COLO829 (cell line): ENCODE measurements at regions not wholly inside any gene's neighbourhood (a gene's known extent, or its start where the extent isn't known, plus 50 kb on each side); places are given as distances from the start of the nearest gene placed in this dataset.
"Not testable (repeated sequence)": the region's sequence is repeated elsewhere in the genome, so short reads cannot be mapped to it uniquely, and the experiment has no call there.

Experiments used
- DNase-seq: peaks from one replicate; pipeline ENCODE4 v3.0.0; 2012; ENCODE audit warnings: low spot score

DNA sequence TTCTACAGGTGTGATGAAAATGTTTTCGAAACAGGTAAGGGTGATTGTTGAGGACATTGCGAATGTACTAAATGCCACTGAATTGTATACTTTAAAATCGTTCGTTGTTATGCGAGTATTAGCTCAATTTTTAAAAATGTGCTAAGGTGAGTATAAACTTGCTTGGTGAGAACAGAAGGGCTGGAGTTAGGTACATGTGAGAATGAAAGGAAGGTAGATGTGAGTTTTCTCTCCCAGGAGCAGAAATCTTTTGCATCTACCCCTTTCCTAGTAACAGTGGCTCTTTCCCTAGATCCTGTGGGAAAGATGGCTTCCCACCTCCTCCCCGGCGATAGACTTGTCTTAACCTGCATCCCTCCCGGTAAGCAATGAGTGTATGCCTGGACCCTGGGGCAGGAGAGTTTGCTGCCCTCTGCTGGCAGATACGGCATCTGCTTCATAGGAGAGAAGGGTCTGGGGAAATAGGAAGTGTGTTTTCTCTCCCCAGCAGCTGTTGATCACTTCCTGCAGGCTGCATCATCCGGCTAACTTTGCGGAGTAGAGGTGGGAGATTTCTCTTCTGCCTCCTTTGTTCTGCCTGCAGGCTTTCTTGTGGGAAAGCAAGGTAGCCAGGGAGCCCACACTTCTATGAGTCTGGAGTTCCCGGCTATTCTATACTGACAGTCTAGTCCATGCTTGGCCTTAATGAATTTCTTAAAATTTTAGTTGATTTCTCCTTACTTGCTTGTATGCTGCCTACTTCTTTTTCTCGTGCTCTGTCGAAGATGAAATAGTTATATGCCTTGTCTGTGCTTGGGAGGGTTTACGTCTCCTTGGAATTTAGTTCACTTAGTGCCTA lies 373.3 kb upstream of the SEMA6A start:
- DNase-seq, result peak; percentile 41

DNA sequence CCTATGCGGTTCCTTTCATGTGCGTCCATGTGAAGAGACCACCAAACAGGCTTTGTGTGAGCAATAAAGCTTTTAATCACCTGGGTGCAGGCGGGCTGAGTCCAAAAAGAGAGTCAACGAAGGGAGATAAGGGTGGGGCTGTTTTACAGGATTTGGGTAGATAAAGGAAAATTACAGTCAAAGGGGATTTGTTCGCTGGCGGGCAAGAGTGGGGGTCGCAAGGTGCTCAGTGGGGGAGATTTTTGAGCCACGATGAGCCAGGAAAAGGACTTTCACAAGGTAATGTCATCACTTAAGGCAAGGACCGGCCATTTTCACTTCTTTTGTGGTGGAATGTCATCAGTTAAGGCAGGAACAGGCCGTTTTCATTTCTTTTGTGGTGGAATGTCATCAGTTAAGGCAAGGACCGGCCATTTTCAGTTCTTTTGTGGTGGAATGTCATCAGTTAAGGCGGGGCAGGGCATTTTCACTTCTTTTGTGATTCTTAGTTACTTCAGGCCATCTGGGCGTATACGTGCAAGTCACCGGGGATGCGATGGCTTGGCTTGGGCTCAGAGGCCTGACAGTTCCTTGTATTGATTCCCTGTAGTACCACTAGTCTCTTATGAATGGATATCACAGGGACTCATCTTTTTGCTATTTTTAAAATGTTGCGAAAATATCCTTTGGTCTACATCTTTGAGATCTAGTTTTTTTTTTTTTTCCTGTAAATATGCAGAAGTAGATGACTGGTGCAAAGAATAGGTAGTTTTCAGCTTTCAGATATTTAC lies 371.2 kb upstream of the SEMA6A start:
- not testable (repeated sequence) for DNase-seq

DNA sequence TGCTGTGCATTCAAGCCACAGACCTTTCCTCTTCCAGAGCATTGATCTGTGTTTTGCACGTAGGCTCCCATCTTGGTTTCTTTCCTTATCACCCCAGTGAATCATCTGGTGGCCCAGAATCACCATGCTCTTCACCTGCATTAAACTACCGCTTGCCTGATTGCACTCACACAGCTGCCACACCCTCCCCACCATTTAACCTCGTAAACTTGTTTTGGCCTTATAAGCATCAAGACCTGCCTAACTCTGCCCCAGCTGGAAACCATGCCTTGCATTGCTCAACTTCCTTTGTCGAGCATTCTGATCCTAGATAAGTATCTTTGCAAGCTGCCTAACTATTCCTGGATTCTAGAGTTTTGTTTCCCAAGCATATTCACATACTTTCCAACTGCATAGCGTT lies 369.6 kb upstream of the SEMA6A start:
- DNase-seq, result no peak

DNA sequence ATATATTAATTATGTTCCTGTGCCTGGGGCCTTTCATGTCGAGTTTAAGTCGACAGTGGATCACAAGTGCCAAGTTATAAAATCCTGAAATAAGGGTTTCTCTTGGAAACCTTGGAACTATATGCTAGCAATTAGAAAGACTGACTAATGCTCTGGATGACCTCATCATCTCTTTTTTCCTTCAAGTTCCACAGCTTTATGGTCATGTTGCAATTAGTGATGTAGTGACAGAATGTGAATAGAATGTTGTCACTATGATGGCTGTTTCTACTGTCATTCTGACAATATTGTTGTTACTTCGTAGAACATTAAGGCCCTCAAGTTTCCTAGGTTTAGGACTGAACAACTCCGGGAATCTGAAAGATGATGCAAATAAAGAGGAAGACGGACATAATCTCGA lies 368.0 kb upstream of the SEMA6A start:
- DNase-seq, result peak; percentile 15

DNA sequence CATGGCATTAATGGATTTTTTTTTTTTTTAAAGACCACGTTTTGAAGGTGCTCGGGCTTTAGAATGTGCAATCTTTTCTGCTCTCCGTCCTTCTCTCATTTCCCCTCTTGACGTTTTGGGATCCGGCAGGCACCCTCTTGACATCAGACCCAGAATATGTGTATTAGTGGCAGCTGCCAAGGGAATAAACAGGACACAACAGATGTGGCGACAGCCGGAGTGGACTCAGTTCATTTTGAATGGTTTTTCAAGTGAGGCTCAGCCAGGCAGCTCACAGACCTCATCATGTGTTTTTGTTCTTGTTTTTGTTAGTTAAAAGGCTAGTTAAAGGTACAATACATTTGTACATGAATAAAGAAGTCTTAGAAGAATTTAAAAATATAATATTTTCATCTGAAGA lies 365.0 kb upstream of the SEMA6A start:
- no peak for DNase-seq

DNA sequence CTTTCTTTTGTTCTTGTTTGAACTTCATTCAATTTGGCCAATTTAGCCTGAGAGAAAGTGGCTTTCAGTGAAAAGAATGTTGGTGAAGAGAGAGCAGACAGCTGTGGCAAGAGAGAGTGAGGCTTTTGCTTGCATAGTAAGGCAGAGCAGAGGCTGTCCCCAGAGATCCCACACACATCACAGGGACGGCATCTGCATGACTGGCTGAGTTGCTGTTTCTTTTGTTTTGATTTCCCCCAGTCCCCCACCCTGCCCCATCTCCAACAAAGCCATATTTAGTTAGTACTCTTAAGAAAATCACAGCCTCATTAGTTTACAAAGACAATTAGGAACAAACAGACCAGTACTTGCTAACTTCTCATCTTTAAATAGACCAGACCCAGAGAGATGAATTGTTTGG lies 363.9 kb upstream of the SEMA6A start:
- no peak for DNase-seq

DNA sequence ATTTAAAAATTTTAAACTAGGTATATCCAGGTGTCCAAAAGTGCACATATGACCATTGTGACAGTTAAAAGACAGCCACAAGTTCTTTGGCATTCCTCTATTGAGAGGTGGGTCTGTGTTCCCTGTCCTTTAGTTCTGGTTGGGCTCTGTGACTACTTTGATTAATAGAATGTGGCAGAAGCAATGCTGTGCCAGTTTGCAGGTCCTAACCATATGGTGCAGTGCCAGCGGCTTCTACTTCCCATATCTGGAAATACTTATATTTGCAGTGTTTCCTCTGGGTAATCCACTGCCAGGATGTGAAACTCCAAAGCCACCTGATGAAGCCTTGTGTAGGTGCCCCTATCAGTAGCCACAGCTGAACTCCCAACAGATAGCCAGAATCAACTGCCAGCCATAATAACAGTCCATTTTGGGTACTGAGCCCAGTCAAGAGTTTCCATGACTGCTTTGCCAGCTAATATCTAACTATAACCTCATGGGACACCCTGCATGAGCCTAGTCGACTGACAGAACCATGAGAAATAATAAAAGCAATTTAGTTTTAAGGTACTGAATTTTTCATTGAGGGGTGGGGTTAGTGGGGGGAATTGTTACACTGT lies 361.0 kb upstream of the SEMA6A start:
- no peak for DNase-seq

DNA sequence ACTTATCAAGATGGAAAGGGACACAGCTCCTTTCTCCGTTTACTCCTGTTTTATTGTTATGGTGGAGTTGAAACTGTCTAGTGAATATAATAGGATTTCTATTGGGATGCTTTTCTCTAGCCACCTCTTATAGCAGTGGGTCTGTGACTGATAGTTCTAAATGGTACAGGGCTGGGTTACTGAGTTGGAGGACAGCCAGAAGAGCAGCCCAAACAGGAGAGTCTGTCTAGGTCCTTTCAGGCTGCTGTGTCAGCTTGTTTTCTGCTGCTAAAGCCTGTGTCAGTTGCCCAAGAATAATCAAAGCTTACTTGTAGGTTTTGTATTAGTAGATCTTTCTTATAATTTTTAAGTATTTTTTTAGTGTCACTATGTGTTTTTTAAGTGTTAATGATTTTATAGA lies 356.0 kb upstream of the SEMA6A start:
- DNase-seq, result no peak

DNA sequence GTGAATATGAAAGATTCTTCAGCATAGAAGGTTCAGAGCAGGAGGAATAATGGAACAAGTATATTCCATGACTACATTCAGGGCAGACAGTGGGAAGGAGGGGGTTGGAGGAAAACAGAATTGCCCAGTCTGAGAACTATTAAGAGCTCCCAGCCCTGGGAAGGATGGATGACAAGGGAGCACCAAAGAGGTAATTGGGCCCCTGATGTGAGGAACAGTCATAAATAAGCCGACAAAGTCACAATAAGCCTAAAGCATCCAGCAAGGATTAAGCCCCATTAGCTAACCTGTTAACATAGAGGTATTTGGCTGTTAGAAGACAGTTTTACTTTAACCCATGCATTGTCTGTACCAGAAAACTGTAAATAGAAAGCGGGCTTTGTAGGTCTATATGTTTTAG lies 348.7 kb upstream of the SEMA6A start:
- no peak for DNase-seq

DNA sequence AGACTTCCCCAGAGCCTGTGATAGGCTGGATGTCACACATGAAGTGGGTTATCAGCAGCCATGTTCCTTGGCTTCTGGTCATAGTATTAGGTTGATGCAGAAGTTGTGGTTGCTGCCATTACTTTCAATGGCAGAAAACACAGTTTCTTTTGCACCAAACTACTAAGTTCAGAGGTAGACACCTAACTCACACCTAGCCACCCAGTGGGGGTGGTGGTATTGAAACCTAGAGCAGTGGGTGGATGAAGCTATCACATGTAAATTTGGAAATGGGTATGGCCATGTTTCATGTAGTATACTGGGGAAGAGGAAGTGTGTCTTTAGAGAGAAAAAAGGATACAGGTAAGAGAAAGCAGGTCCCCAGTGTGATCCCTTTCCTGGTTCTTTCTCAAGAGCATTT lies 347.9 kb upstream of the SEMA6A start:
- DNase-seq, result no peak

DNA sequence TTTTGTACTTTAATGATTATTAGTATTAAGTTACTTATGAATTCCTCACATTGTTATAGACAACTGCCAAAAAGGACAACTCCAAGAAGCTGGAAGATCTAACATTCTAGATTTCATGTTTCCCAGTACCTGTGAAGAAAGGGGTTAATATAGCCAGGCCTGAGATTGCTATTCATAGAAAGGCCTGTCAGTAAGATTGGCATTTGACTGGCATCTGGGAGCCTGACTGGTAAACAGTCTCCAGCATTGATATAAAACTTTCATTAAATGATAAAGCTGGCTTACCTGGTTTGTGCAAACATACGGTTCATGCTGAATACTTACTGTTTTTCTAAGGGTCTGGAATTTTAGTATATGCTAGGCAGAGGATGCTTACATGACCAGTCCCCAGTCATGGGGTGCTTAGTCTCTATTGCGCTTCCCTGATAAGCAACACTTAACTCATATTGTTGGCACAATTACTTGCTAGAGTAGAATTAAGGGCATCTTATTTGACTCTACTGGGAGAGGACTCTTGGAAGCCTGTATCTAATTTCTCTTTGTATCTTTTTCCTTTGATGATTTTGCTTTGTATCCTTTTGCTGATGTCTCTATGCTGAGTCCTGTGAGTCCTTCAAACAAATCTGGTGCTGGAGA lies 340.4 kb upstream of the SEMA6A start:
- DNase-seq, result no peak

DNA sequence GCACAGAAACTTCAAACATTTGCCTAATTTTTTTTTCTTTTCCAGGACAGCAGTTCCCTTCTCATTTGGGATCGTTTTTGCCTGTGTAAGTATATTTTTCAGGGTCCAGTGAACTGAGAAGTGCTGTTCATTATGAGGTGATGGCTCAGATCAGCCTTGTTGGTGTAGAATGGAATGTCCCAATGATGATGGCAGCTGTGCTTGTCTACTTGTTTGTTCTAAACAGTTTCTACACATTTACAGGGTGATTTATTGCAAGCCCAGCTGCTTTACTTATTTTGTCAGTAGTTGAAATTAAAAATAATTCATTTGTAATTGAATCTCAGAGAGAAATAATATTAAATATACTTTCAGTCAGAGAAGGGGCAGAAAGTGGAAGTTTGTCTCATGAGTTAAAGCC lies 337.6 kb upstream of the SEMA6A start:
- no peak for DNase-seq

DNA sequence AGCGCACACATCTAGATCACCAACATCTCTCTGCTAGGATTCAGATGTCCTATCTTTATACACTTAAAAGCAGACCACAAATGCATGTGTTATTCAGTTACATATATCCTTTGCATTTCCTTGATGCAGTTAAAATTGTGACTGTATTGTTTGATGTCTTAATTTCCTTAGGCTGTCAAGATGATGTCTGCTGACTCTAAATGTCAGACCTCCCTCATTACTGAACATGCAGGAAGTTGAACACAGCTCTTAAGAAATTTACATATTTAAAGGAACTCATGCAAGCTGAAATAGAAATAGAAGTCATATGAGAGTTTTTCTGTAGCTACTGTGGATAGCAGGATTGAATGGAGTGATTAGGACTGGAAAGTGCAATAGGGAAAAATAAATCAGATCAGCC lies 336.5 kb upstream of the SEMA6A start:
- DNase-seq, result no peak

DNA sequence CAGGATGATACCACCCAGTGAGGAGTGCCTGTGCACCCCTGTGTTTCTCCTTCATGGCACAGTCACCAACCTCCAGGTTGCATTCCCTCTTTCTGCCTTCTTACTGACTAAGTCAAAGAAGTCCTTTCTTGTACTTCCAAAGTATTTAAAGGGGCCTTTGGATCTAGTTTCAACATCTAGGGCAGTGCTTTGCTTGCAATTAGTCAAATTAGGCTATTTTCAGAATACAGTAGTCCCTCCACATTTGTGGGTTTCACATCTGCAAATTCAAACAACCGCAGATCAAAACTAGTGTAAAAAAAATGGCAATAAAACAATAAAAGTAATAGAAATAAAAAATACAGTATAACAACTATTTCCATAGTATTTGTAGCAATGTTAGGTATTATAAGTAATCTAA lies 333.9 kb upstream of the SEMA6A start:
- DNase-seq, result no peak

DNA sequence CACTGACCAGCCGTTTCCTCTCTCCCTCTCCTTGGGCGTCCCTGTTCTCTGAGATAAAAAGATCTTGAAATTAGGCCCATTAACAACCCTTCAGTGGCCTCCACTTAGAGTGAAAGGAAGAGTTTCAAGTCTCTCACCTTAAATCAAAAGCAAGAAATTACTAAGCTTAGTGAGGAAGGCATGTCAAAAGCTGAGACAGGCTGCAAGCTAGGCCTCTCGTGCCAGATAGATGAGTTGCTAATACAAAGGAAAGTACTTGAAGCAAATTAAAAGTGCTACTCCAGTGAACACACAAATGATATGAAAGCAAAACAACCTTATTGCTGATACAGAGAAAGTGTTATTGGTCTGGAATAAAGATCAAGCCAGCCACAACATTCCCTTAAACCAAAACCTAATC lies 331.3 kb upstream of the SEMA6A start:
- no peak for DNase-seq

DNA sequence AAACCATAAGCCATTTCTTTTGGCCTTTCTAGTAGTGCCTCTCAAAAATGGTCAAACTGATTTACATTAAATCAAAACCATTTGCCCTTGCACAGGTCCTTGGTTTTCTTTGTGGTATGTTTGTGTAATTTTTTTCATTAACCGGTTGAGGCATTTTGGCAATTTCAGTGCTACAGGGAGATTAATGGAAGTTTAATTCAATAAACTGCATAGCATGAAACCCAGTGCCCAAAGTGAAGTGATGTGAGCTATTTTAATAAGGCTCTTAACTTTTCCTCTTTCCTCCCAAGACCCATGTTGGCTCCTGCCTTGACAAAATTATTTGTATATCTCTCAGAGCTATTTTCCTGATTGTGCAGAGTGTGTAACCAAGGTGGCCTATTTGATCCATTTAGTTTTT lies 326.2 kb upstream of the SEMA6A start:
- no peak for DNase-seq

DNA sequence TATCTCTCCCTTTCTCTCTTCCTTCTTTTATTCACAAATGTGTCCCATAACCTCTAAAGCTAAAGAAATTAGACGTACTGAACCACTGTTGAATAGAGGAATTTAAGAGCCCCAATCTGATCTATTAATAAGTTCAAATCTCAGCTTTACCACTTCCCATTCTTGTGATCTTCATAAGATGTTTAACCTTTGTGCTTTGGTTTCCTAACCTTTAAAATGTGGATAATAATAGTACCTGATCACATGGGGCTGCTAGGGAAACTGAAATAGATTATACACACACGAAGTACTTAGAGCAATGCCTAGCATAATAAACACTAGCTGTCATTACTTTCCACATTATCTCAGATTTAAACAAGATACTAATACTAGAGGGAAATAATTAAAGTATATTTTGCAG lies 324.3 kb upstream of the SEMA6A start:
- DNase-seq, result no peak

DNA sequence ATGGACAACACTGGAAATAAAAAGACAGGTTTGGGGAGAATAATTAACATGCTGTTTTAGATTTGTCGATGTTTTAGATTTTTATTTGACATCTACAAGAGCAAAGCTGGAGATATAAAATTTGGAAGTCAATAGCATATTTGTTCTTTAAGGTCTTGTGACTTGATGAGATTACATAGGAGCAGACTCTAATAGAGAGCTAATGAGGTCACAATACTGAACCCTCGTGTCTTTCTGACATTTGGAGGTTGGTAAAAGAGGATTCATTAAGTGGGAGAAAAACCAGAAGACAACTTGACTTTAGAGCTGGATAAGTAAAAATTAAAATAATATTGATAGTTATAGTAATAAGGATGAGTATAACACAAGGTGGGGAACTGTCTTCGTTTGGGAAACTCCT lies 322.7 kb upstream of the SEMA6A start:
- no peak for DNase-seq

DNA sequence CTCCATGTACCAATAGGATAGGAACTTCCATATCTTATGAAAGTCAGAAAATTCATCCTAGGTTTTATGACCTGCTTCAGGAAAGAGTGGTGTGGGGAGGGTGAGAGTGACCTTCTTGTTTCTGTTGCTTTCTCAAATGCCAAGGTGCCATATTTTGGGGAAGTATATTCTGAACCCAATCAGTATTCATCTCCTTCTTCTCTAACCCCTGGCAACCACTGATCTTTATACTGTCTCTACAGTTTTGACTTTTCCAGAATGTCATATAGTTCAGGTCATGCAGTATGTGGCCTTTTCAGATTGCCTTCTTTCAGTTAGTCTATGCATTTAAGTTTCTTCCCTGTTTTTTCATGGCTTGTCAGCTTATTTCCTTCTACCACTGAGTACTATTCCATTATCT lies 321.4 kb upstream of the SEMA6A start:
- no peak for DNase-seq

DNA sequence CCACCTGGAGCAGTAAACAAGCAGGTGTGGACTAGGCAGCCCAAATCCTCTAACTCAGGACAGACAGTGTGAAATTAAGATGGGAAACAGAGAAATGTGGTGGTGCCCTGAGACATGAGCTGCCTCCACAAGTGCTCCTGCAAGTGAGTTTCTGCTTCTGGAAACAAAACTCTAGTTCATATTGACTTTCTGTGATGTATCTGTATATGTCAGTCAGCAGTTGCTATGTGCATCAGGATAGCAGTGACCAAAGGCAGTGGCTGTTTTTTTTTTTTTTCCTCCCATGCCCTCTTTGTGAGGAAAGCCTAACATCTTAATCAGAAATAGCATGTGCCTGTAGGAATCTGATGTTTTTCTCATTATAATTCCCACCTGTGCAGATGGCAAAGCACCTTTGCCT lies 318.4 kb upstream of the SEMA6A start:
- no peak for DNase-seq

DNA sequence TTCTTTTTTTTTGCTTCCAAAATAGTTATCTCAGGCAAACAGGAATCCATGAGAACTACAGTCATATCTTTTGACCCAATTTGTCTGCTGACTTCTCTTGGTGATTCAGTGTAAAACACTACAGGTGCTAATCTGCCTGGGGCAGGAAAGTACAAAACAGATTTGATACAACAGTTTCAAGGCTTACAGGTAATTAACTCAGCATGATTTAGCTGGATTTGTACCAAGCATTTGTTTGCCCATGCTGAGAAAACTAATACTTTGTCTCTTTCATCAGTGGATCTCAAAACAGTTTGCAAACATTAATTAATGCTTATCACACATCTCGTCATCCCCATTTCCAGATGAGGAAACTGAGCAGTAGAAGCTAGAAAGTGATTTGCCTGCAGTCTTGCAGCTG lies 312.5 kb upstream of the SEMA6A start:
- no peak for DNase-seq

DNA sequence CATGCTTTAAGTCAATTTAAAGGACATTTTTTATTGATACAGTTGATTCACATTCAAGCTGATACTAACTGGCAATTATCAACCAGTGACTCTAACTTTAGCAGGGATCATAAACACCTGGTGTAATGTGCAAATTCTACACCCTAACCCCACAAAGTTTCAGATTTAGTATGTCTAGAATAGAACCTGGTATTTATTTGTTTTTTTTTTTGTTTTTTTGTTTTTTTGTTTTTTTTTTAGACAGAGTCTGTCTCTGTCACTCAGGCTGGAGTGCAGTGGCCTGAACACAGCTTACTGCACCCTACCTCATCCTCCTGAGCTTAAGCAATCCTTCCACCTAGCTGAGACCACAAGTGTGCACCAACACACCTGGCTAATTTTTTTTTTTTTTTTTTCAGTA lies 311.2 kb upstream of the SEMA6A start:
- DNase-seq, result no peak

DNA sequence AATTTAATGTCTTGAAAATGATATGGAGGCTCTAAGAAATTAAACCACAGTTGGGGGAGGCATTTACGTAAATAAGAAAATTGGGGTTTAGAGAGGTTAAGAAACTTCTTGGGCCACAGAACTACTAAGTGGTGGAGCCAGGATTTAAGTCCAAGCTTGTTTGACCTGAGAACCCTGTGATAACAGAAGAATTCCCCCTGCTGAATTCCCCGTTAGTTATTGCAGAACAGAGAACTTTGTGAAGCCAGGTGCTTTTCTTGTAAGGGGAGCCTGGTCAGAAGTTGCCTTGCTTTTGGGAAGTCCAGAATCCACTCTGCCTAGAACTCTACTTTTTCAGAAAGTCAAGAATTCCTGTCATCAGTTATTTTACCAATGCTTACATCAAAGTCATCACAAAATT lies 309.3 kb upstream of the SEMA6A start:
- no peak for DNase-seq
